ENCODE measurements at regions not wholly inside any gene's neighbourhood (a gene's known extent, or its start where the extent isn't known, plus 50 kb on each side); places are given as distances from the start of the nearest gene placed in this dataset.

- DNase-seq: no peak
Observed at GRCh38 chr6:138716971-138717665, 56.5 kb upstream of the CCDC28A start.

DNA sequence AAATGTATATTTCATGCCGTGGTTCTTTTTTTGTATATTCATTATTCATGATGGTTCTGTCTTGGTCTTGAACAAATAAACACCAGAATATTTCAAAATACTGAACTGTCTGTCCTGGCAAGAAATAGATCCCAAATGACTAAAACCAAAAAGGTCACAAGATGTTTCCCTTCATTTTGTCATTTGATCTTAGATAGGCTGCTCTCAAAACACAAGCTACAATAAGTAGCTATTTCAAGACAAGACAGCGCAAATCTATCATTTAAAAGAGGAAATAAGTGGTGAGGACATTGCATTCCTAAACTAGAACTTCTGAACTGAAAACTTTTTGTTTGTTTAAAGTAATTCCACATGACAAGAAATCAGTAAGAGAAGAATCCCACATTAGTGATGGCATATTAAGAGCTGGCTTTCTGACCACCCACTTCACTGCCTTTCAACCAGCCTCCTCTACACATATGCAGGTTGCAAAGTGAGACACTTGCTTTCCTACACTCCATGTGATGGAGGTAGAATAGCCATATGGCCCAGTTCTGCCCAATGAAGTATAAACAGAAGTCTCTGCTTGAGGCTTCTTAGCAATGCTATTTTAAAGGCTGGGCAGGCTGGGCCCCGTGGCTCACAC is 54.4 kb upstream of the CCDC28A start:
- no peak for DNase-seq

GRCh38 chr6:138719744-138720143 is 53.8 kb upstream of the CCDC28A start:
- DNase-seq: no peak

- peak in 1 of 3 experiments; percentile 24 for DNase-seq
Observed at GRCh38 chr6:138722425-138723371, 50.9 kb upstream of the CCDC28A start.
